ENCODE measurements at regions not wholly inside any gene's neighbourhood (a gene's known extent, or its start where the extent isn't known, plus 50 kb on each side); places are given as distances from the start of the nearest gene placed in this dataset.

DNA sequence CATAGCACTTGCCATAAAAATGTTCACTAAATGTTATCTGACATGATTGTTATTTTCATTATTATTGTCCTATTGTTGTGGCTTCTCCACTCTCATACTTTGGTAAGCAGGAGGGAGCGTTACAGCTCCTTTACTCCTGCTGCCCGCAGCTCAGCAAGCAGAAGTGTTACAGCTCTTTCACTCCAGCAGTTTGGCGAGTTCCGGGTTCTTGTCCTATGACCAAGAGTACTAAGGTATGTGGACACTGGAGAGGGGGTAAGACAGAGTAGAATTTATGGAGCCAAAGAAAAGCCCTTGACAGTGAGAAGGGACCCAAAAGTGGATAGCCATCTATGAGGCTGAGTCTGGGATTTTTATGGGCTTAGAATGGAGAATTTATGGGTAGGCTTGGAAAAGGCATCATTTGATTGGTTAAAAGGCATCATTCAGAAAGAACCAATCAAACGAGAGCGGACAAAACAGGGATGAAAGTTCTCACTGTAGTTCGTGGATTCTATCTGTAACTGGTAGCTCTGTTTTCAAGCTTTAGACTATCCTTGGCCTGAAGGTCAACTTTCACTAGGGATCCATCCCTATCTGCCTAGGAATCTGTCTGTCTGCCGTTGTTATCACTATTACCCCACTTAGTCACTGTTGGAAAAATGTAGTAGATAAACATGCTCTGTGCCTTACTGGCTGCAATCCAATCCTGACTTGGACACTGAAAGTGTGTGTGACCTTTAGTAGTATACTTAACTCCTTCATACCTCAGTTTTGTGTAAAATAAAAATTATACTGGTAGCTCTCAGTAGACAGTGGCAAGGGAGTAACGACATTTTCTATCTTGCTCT is 545.6 kb upstream of the LCORL start:
- Histone ChIP-seq H3K9ac (ENCODE audit: low read length) (no peak overlapping the region), H2AFZ (ENCODE audit: low read depth, low read length, severe bottlenecking) (no peak overlapping the region), H3K27ac (ENCODE audit: low read depth, low read length) (no peak overlapping the region), H4K20me1 (ENCODE audit: low read depth, low read length) (no peaks in the 10 kb centered on the region), H3F3A (ENCODE audit: insufficient read depth) (no peaks in the 10 kb centered on the region), H3K27me3 (ENCODE audit: low read length) (no peaks in the 10 kb centered on the region), H3K9me3 (ENCODE audit: insufficient read depth, low read length) (no peaks in the 10 kb centered on the region), H3K79me2 (ENCODE audit: insufficient read depth, low read length) (no peaks in the 10 kb centered on the region), H3K4me2 (ENCODE audit: low read depth, low read length, poor library complexity, severe bottlenecking) (no peak overlapping the region), H3K4me3 (ENCODE audit: insufficient read depth, low read length, poor library complexity, severe bottlenecking) (no peak overlapping the region), H3K9me2 (replicated peaks; ENCODE audit: insufficient read depth, low read length) (no peaks in the 10 kb centered on the region), H3K36me3 (ENCODE audit: low read length) (no peaks in the 10 kb centered on the region)
- TF ChIP-seq EZH2phosphoT487 (conservative IDR thresholded peaks at IDR 0.05; ENCODE audit: low read length): no peak
- TF ChIP-seq, protein P1, sequence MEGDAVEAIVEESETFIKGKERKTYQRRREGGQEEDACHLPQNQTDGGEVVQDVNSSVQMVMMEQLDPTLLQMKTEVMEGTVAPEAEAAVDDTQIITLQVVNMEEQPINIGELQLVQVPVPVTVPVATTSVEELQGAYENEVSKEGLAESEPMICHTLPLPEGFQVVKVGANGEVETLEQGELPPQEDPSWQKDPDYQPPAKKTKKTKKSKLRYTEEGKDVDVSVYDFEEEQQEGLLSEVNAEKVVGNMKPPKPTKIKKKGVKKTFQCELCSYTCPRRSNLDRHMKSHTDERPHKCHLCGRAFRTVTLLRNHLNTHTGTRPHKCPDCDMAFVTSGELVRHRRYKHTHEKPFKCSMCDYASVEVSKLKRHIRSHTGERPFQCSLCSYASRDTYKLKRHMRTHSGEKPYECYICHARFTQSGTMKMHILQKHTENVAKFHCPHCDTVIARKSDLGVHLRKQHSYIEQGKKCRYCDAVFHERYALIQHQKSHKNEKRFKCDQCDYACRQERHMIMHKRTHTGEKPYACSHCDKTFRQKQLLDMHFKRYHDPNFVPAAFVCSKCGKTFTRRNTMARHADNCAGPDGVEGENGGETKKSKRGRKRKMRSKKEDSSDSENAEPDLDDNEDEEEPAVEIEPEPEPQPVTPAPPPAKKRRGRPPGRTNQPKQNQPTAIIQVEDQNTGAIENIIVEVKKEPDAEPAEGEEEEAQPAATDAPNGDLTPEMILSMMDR (IDR thresholded peaks at IDR 0.05; ENCODE audit: insufficient read depth, low read length, poor library complexity, severe bottlenecking): no peak

- Histone ChIP-seq H3K9ac (ENCODE audit: low read length) (no peak overlapping the region), H3K27me3 (ENCODE audit: low read length) (no peaks in the 10 kb centered on the region; the same call in 1 of the 2 replicates), H3K27ac (ENCODE audit: low read depth, low read length) (no peak overlapping the region), H4K20me1 (ENCODE audit: low read depth, low read length) (no peaks in the 10 kb centered on the region), H3K9me3 (ENCODE audit: insufficient read depth, low read length) (no peaks in the 10 kb centered on the region), H3K4me2 (ENCODE audit: low read depth, low read length, poor library complexity, severe bottlenecking) (no peak overlapping the region), H3K79me2 (ENCODE audit: insufficient read depth, low read length) (no peaks in the 10 kb centered on the region), H3K9me2 (replicated peaks; ENCODE audit: insufficient read depth, low read length) (no peaks in the 10 kb centered on the region), H2AFZ (ENCODE audit: low read depth, low read length, severe bottlenecking) (no peak overlapping the region), H3F3A (ENCODE audit: insufficient read depth) (no peaks in the 10 kb centered on the region), H3K36me3 (ENCODE audit: low read length) (no peaks in the 10 kb centered on the region), H3K4me3 (ENCODE audit: insufficient read depth, low read length, poor library complexity, severe bottlenecking) (no peak overlapping the region)
- TF ChIP-seq, protein P1 (IDR thresholded peaks at IDR 0.05; ENCODE audit: insufficient read depth, low read length, poor library complexity, severe bottlenecking): no peak
- no peak for TF ChIP-seq EZH2phosphoT487 (conservative IDR thresholded peaks at IDR 0.05; ENCODE audit: low read length)
Observed at GRCh38 chr4:18559492-18559891, 537.9 kb upstream of the LCORL start.

GRCh38 chr4:18556402-18556801 is 534.8 kb upstream of the LCORL start:
- H3F3A ChIP-seq (ENCODE audit: insufficient read depth): no peaks in the 10 kb centered on the region
- no peaks in the 10 kb centered on the region for H3K9me2 ChIP-seq (replicated peaks; ENCODE audit: insufficient read depth, low read length)
- H3K27me3 ChIP-seq (ENCODE audit: low read length): no peaks in the 10 kb centered on the region; the same call in 1 of the 2 replicates
- no peak overlapping the region for H3K27ac ChIP-seq (ENCODE audit: low read depth, low read length)
- H3K4me2 ChIP-seq (ENCODE audit: low read depth, low read length, poor library complexity, severe bottlenecking): no peak overlapping the region
- no peaks in the 10 kb centered on the region for H4K20me1 ChIP-seq (ENCODE audit: low read depth, low read length)
- no peaks in the 10 kb centered on the region for H3K36me3 ChIP-seq (ENCODE audit: low read length)
- TF ChIP-seq, protein P1 (IDR thresholded peaks at IDR 0.05; ENCODE audit: insufficient read depth, low read length, poor library complexity, severe bottlenecking): no peak
- no peak overlapping the region for H3K9ac ChIP-seq (ENCODE audit: low read length)
- H3K4me3 ChIP-seq (ENCODE audit: insufficient read depth, low read length, poor library complexity, severe bottlenecking): no peak overlapping the region
- H3K9me3 ChIP-seq (ENCODE audit: insufficient read depth, low read length): no peaks in the 10 kb centered on the region
- no peaks in the 10 kb centered on the region for H3K79me2 ChIP-seq (ENCODE audit: insufficient read depth, low read length)
- H2AFZ ChIP-seq (ENCODE audit: low read depth, low read length, severe bottlenecking): no peak overlapping the region

All from SU-DHL-6 (cell line).